ENCODE measurements at regions not wholly inside any gene's neighbourhood (a gene's known extent, or its start where the extent isn't known, plus 50 kb on each side); places are given as distances from the start of the nearest gene placed in this dataset.
"Not testable (repeated sequence)": the region's sequence is repeated elsewhere in the genome, so short reads cannot be mapped to it uniquely, and the experiment has no call there.

GRCh38 chr6:126188279-126188909 lies 151.5 kb upstream of the CENPW start:
- Histone ChIP-seq H2AFZ (ENCODE audit: low read depth, low read length) (no peak overlapping the region), H3K9me3 (ENCODE audit: low read length) (no peaks in the 10 kb centered on the region), H3K36me3 (ENCODE audit: insufficient read depth, low read length) (no peaks in the 10 kb centered on the region), H3K4me1 (ENCODE audit: insufficient read depth, low read length) (no peaks in the 10 kb centered on the region), H3K4me3 (ENCODE audit: low read length) (no peak overlapping the region), H3K27me3 (ENCODE audit: insufficient read depth, low read length) (no peaks in the 10 kb centered on the region)

DNA sequence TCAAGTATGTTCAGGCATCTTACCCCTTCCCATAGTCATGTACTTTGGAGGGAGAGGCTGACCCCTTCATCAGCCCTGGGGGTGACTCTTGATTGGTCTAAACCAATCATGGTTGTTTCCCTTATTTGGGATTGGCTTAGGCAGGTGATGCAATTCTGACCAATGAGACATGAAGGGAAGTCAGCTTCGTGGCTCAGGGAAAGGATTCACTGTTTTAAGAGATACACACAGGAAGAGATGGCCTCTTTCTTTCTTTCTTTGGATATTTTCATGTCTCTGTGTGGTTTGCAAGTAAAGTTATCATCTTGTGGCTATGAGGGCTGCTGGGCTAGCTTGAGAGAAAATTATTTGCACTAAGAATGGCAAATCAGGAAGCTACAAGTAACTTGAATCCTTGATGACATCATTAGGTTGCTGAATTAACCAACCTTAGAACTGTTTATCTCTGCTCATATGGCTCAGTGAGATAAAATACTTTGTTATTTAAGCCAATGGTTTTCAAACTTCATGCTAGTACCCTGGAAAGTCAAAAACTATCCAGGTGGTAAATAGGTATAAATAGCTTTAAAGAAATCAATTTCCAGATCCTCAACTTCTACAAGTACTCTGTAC lies 144.2 kb upstream of the CENPW start:
- no peaks in the 10 kb centered on the region for H3K9me3 ChIP-seq (ENCODE audit: low read length)
- H2AFZ ChIP-seq (ENCODE audit: low read depth, low read length), result no peak overlapping the region
- no peak overlapping the region for H3K4me3 ChIP-seq (ENCODE audit: low read length)
- no peaks in the 10 kb centered on the region for H3K36me3 ChIP-seq (ENCODE audit: insufficient read depth, low read length)
- H3K27me3 ChIP-seq (ENCODE audit: insufficient read depth, low read length), result no peaks in the 10 kb centered on the region
- H3K4me1 ChIP-seq (ENCODE audit: insufficient read depth, low read length), result no peaks in the 10 kb centered on the region

DNA sequence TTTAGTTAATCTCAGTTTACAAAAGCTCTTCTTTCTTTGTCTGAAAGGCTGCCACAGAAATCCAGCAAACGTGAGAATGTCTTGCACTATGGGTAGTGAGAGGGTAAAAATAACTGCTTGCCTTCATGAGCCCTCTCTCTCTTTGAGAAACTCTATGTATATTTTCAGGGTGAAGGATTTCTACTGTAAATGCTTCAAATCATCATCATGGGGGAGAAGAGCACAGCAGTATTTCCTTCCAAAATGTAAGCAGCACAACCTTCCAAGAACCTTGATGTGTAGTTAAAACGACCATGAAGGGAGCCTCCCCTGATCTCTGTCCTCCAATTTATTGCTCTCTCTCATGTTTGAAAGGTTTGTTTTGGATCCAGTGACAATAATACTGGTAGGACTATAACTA lies 141.3 kb upstream of the CENPW start:
- H3K4me3 ChIP-seq (ENCODE audit: low read length), result no peak overlapping the region
- H2AFZ ChIP-seq (ENCODE audit: low read depth, low read length), result no peak overlapping the region
- no peaks in the 10 kb centered on the region for H3K9me3 ChIP-seq (ENCODE audit: low read length)
- no peaks in the 10 kb centered on the region for H3K4me1 ChIP-seq (ENCODE audit: insufficient read depth, low read length)
- no peaks in the 10 kb centered on the region for H3K36me3 ChIP-seq (ENCODE audit: insufficient read depth, low read length)
- H3K27me3 ChIP-seq (ENCODE audit: insufficient read depth, low read length), result no peaks in the 10 kb centered on the region

DNA sequence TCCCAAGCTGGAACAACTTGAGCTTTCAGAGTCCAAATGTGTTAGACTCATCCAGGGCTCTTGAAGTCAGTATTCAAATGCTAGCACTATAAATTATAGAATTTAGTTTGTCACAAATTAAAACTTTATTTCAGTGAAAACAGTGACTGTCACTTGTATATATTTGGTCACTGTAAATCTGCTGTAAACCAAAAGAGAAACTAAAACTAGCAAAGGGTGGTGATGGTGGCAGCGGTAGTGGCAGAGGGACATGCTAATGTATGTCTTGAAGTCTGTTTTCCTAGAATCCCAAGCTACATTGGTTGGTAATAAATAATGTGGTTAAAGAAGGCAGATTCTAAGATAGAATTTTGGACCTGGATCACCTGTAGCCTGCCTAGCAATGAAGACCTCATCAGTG lies 140.4 kb upstream of the CENPW start:
- H3K36me3 ChIP-seq (ENCODE audit: insufficient read depth, low read length), result no peaks in the 10 kb centered on the region
- no peaks in the 10 kb centered on the region for H3K27me3 ChIP-seq (ENCODE audit: insufficient read depth, low read length)
- no peaks in the 10 kb centered on the region for H3K4me1 ChIP-seq (ENCODE audit: insufficient read depth, low read length)
- H3K4me3 ChIP-seq (ENCODE audit: low read length), result no peak overlapping the region
- H2AFZ ChIP-seq (ENCODE audit: low read depth, low read length), result no peak overlapping the region
- H3K9me3 ChIP-seq (ENCODE audit: low read length), result no peaks in the 10 kb centered on the region

DNA sequence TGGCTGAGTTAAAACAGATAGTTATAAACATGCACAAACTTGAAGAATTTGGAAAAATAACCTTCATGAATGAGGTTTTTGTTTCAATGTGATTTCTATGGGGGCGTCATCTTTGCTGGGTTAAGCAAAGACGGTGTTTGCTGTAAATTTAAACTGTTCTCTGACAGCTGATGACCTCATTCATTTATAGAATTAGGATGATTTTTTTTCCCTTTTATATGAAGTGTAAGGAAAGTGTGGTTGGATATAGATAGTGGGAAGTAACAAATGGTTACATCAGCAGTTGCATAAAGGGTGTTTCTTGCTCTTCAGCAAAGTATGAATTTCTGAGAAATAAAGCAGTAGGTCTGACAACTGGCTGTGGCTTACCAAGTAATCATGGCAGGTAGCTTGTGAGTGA lies 137.2 kb upstream of the CENPW start:
- Histone ChIP-seq H3K9me3 (ENCODE audit: low read length) (no peaks in the 10 kb centered on the region), H2AFZ (ENCODE audit: low read depth, low read length) (no peak overlapping the region), H3K4me3 (ENCODE audit: low read length) (no peak overlapping the region), H3K4me1 (ENCODE audit: insufficient read depth, low read length) (no peaks in the 10 kb centered on the region), H3K27me3 (ENCODE audit: insufficient read depth, low read length) (no peaks in the 10 kb centered on the region), H3K36me3 (ENCODE audit: insufficient read depth, low read length) (no peaks in the 10 kb centered on the region)

- Histone ChIP-seq H3K36me3 (ENCODE audit: insufficient read depth, low read length) (no peaks in the 10 kb centered on the region), H3K9me3 (ENCODE audit: low read length) (no peaks in the 10 kb centered on the region), H3K27me3 (ENCODE audit: insufficient read depth, low read length) (no peaks in the 10 kb centered on the region), H2AFZ (ENCODE audit: low read depth, low read length) (no peak overlapping the region), H3K4me3 (ENCODE audit: low read length) (no peak overlapping the region), H3K4me1 (ENCODE audit: insufficient read depth, low read length) (no peaks in the 10 kb centered on the region)
Observed at GRCh38 chr6:126204126-126204525, 135.8 kb upstream of the CENPW start.

GRCh38 chr6:126204598-126204997 lies 135.3 kb upstream of the CENPW start:
- H3K4me3 ChIP-seq (ENCODE audit: low read length), result no peak overlapping the region
- no peaks in the 10 kb centered on the region for H3K9me3 ChIP-seq (ENCODE audit: low read length)
- H3K27me3 ChIP-seq (ENCODE audit: insufficient read depth, low read length), result no peaks in the 10 kb centered on the region
- H2AFZ ChIP-seq (ENCODE audit: low read depth, low read length), result no peak overlapping the region
- H3K36me3 ChIP-seq (ENCODE audit: insufficient read depth, low read length), result no peaks in the 10 kb centered on the region
- H3K4me1 ChIP-seq (ENCODE audit: insufficient read depth, low read length), result no peaks in the 10 kb centered on the region

- Histone ChIP-seq H3K27me3 (ENCODE audit: insufficient read depth, low read length) (no peaks in the 10 kb centered on the region), H3K4me1 (ENCODE audit: insufficient read depth, low read length) (no peaks in the 10 kb centered on the region), H3K9me3 (ENCODE audit: low read length) (no peaks in the 10 kb centered on the region), H3K4me3 (ENCODE audit: low read length) (no peak overlapping the region), H3K36me3 (ENCODE audit: insufficient read depth, low read length) (no peaks in the 10 kb centered on the region), H2AFZ (ENCODE audit: low read depth, low read length) (no peak overlapping the region)
Observed at GRCh38 chr6:126206504-126207246, 133.2 kb upstream of the CENPW start.

GRCh38 chr6:126210398-126211075 lies 129.4 kb upstream of the CENPW start:
- no peaks in the 10 kb centered on the region for H3K36me3 ChIP-seq (ENCODE audit: insufficient read depth, low read length)
- no peak overlapping the region for H2AFZ ChIP-seq (ENCODE audit: low read depth, low read length)
- H3K4me3 ChIP-seq (ENCODE audit: low read length), result no peak overlapping the region
- H3K27me3 ChIP-seq (ENCODE audit: insufficient read depth, low read length), result no peaks in the 10 kb centered on the region
- no peaks in the 10 kb centered on the region for H3K4me1 ChIP-seq (ENCODE audit: insufficient read depth, low read length)
- H3K9me3 ChIP-seq (ENCODE audit: low read length), result no peaks in the 10 kb centered on the region

DNA sequence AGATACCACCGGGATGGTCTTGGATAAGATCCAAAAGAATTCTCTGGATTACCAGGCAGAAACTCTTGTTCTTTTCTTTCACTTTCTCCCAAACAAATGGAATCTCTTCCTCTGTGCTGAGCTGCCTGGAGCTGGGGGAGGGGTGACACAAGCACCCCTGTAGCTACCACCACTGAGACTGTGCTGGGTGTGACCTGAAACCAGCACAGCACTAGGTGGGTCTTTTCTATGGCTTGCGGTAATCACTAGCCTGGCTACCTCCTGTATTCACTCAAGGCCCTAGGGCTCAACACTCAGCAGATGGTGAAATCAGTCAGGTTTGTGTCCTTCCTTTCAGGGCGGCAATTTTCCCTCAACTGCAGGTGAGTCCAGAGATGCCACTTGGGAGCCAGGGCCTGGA lies 122.4 kb upstream of the CENPW start:
- H3K27me3 ChIP-seq (ENCODE audit: insufficient read depth, low read length), result no peaks in the 10 kb centered on the region
- H3K4me1 ChIP-seq (ENCODE audit: insufficient read depth, low read length), result no peaks in the 10 kb centered on the region
- H3K4me3 ChIP-seq (ENCODE audit: low read length), result no peak overlapping the region
- no peaks in the 10 kb centered on the region for H3K36me3 ChIP-seq (ENCODE audit: insufficient read depth, low read length)
- no peak overlapping the region for H2AFZ ChIP-seq (ENCODE audit: low read depth, low read length)
- H3K9me3 ChIP-seq (ENCODE audit: low read length), result no peaks in the 10 kb centered on the region

- H2AFZ ChIP-seq (ENCODE audit: low read depth, low read length); H3K36me3 ChIP-seq (ENCODE audit: insufficient read depth, low read length); H3K9me3 ChIP-seq (ENCODE audit: low read length); H3K27me3 ChIP-seq (ENCODE audit: insufficient read depth, low read length); H3K4me1 ChIP-seq (ENCODE audit: insufficient read depth, low read length); H3K4me3 ChIP-seq (ENCODE audit: low read length): not testable (repeated sequence)
Observed at GRCh38 chr6:126220901-126221300, 119.0 kb upstream of the CENPW start.

GRCh38 chr6:126227833-126228702 lies 111.8 kb upstream of the CENPW start:
- H3K9me3 ChIP-seq (ENCODE audit: low read length), result peaks cover 3% of the 10 kb centered on the region

More at GRCh38 chr6:126227833-126228702, 111.8 kb upstream of the CENPW start:
- Histone ChIP-seq H3K4me3 (ENCODE audit: low read length) (no peak overlapping the region), H3K36me3 (ENCODE audit: insufficient read depth, low read length) (no peaks in the 10 kb centered on the region), H2AFZ (ENCODE audit: low read depth, low read length) (no peak overlapping the region), H3K4me1 (ENCODE audit: insufficient read depth, low read length) (peaks cover 4% of the 10 kb centered on the region), H3K27me3 (ENCODE audit: insufficient read depth, low read length) (no peaks in the 10 kb centered on the region)
